CD4-positive, alpha-beta T cell (primary cell): ENCODE measurements at regions not wholly inside any gene's neighbourhood (a gene's known extent, or its start where the extent isn't known, plus 50 kb on each side); places are given as distances from the start of the nearest gene placed in this dataset.
A peak's percentile ranks its signal among the peaks of the same experiment; 100 is the strongest.

Source experiments
- ATAC-seq: fragments of 200-7000 bp; cut with Tn5 transposase; one replicate; pipeline ENCODE4 v1.10.0; 2022; ENCODE audit warnings: mild to moderate bottlenecking; ENCODE audit not compliant: poor library complexity
- CTCF ChIA-PET: fragments of 350-600 bp; sonication (Branson Sonifier 250); formaldehyde crosslinking; loops from one replicate; lab custom pipeline; 2021; ENCODE audit warnings: antibody characterized with exemption, inconsistent platforms; lab: Charles Lee
- POLR2A ChIA-PET: fragments of 350-600 bp; sonication (Branson Sonifier 250); formaldehyde crosslinking; loops from one replicate; lab custom pipeline; 2021; ENCODE audit warnings: antibody characterized with exemption, inconsistent platforms; lab: Charles Lee
- DNase-seq, 14 experiments: peaks; one replicate each; pipeline ENCODE4 v3.0.0-alpha.2; 2013 to 2020; ENCODE audit warnings: mixed read lengths in 2 of 14
- H3K27ac ChIP-seq, 2 donors: one replicate each; pipeline versions ENCODE4 v1.5.1 to v1.7.0; 2013; ENCODE audit warnings: low read length in 2 of 2, low read depth in 1 of 2, mild to moderate bottlenecking in 1 of 2
- H3K27me3 ChIP-seq, 2 experiments: 1 replicate in 1 of 2; 2 replicates in 1 of 2; pipeline versions ENCODE4 v1.6.1 to v1.7.0; 2013; ENCODE audit warnings: low read length in 2 of 2, control low read depth in 1 of 2, mild to moderate bottlenecking in 1 of 2, moderate library complexity in 1 of 2; ENCODE audit not compliant: insufficient read depth in 2 of 2, control insufficient read depth in 1 of 2
- H3K36me3 ChIP-seq: one replicate; pipeline ENCODE4 v1.6.1; 2013; ENCODE audit warnings: low read length, control low read depth; ENCODE audit not compliant: insufficient read depth
- H3K4me1 ChIP-seq: one replicate; pipeline ENCODE4 v1.6.1; 2013; ENCODE audit warnings: low read length, control low read depth; ENCODE audit not compliant: insufficient read depth
- H3K4me3 ChIP-seq: one replicate; pipeline ENCODE4 v1.5.1; 2013; ENCODE audit warnings: mild to moderate bottlenecking, low read length, moderate library complexity
- H3K9me3 ChIP-seq, 2 experiments: 1 replicate in 1 of 2; 2 replicates in 1 of 2; pipeline versions ENCODE4 v1.6.1 to v1.7.0; 2013; ENCODE audit warnings: low read length in 2 of 2, mild to moderate bottlenecking in 2 of 2, control low read depth in 1 of 2, moderate library complexity in 1 of 2; ENCODE audit not compliant: control insufficient read depth in 1 of 2, insufficient read depth in 1 of 2
- H3K27ac Mint-ChIP-seq: one replicate; pipeline ENCODE4 v1.8.0; 2020; ENCODE audit warnings: mixed read lengths
- H3K27me3 Mint-ChIP-seq: one replicate; pipeline ENCODE4 v1.8.0; 2021; ENCODE audit warnings: mixed read lengths
- H3K36me3 Mint-ChIP-seq: one replicate; pipeline ENCODE4 v1.8.0; 2021; ENCODE audit warnings: low read depth, mixed read lengths
- H3K4me1 Mint-ChIP-seq: one replicate; pipeline ENCODE4 v1.8.0; 2021; ENCODE audit warnings: low read depth, mixed read lengths
- H3K4me3 Mint-ChIP-seq: one replicate; pipeline ENCODE4 v1.8.0; 2020; ENCODE audit warnings: mild to moderate bottlenecking, mixed read lengths
- H3K9me3 Mint-ChIP-seq: one replicate; pipeline ENCODE4 v1.8.0; 2020; ENCODE audit warnings: mixed read lengths
- CTCF ChIP-seq: fragments of 200-600 bp; IDR thresholded peaks from one replicate; pipeline ENCODE4 v1.8.0; 2022; ENCODE audit warnings: antibody characterized with exemption, mild to moderate bottlenecking
- intact Hi-C, 2 experiments: fragments of 100-400 bp; cut with DNase I in 1 of 2; cut with micrococcal nuclease in 1 of 2; formaldehyde crosslinking; loops; one replicate each; pipeline versions ENCODE4 v1.15.1 to v1.9.0; 2023 to 2025; cut with DNase I, micrococcal nuclease

GRCh38 chr6:27136978-27137814, 110.3 kb upstream of the PRSS16 start:
- DNase-seq, result no peak
- Histone ChIP-seq H3K27ac (no peak overlapping the region), H3K4me3 (no peak overlapping the region), H3K36me3 (no peaks in the 10 kb centered on the region), H3K27me3 (no peaks in the 10 kb centered on the region), H3K9me3 (no peaks in the 10 kb centered on the region), H3K4me1 (peaks cover 26% of the 10 kb centered on the region)
- Mint-ChIP-seq H3K36me3 (peaks cover 6% of the 10 kb centered on the region), H3K4me3 (no peak overlapping the region), H3K4me1 (peaks cover 36% of the 10 kb centered on the region), H3K9me3 (no peaks in the 10 kb centered on the region), H3K27ac (peak overlapping the region; percentile 22), H3K27me3 (no peaks in the 10 kb centered on the region)
- no peak for TF ChIP-seq CTCF
- CTCF ChIA-PET, result interaction anchor here (2.1 kb wide), 1 partner anchor 10 kb away, joined by 8 read pairs; no protein-coding TSS in a partner anchor
- intact Hi-C loops, result loop anchor here (5.0 to 10.0 kb wide), 5 partner anchors 822 to 1112 kb away; a partner anchor contains a TSS
- POLR2A ChIA-PET, result interaction anchor here (0.6 to 1.7 kb wide), 5 partner anchors 10 to 964 kb away, joined by 3 to 11 read pairs (median 3); a partner anchor contains a TSS
- no peak for ATAC-seq

GRCh38 chr6:27138406-27138805, 109.1 kb upstream of the PRSS16 start:
- Histone ChIP-seq H3K4me3 (no peak overlapping the region), H3K27me3 (no peaks in the 10 kb centered on the region), H3K4me1 (peaks cover 16% of the 10 kb centered on the region), H3K9me3 (no peaks in the 10 kb centered on the region), H3K36me3 (no peaks in the 10 kb centered on the region), H3K27ac (peak overlapping the region; percentile 89 to 90)
- no peak for DNase-seq
- intact Hi-C loops, result loop anchor here (5.0 to 10.0 kb wide), 5 partner anchors 824 to 1114 kb away; a partner anchor contains a TSS
- TF ChIP-seq CTCF, result no peak
- POLR2A ChIA-PET, result interaction anchor here (0.5 to 2.5 kb wide), 17 partner anchors 9 to 1758 kb away, joined by 3 to 15 read pairs (median 4); a partner anchor contains a TSS
- Mint-ChIP-seq H3K9me3 (no peaks in the 10 kb centered on the region), H3K27me3 (no peaks in the 10 kb centered on the region), H3K4me3 (peak overlapping the region; percentile 95), H3K36me3 (peaks cover 6% of the 10 kb centered on the region), H3K27ac (peak overlapping the region; percentile 95), H3K4me1 (peaks cover 39% of the 10 kb centered on the region)
- no peak for ATAC-seq
- CTCF ChIA-PET, result interaction anchor here (0.5 to 2.1 kb wide), 2 partner anchors 11 to 612 kb away, joined by 4 to 8 read pairs; no protein-coding TSS in a partner anchor

- CTCF ChIA-PET, result interaction anchor here (0.5 to 2.1 kb wide), 2 partner anchors 12 to 611 kb away, joined by 4 to 8 read pairs; no protein-coding TSS in a partner anchor
Observed at GRCh38 chr6:27138837-27139755, 108.4 kb upstream of the PRSS16 start.

More at GRCh38 chr6:27138837-27139755, 108.4 kb upstream of the PRSS16 start:
- Mint-ChIP-seq H3K4me1 (peaks cover 43% of the 10 kb centered on the region), H3K36me3 (peaks cover 6% of the 10 kb centered on the region), H3K9me3 (no peaks in the 10 kb centered on the region), H3K4me3 (peak overlapping the region; percentile 95), H3K27ac (peak overlapping the region; percentile 95), H3K27me3 (no peaks in the 10 kb centered on the region)
- POLR2A ChIA-PET, result interaction anchor here (0.6 to 2.5 kb wide), 22 partner anchors 8 to 1757 kb away, joined by 3 to 15 read pairs (median 4); a partner anchor contains a TSS
- TF ChIP-seq CTCF, result no peak
- Histone ChIP-seq H3K36me3 (no peaks in the 10 kb centered on the region), H3K27ac (peak overlapping the region; percentile 89 to 90), H3K27me3 (no peaks in the 10 kb centered on the region), H3K9me3 (no peaks in the 10 kb centered on the region), H3K4me3 (peak overlapping the region; percentile 80), H3K4me1 (peaks cover 13% of the 10 kb centered on the region)
- intact Hi-C loops, result loop anchor here (5.0 to 10.0 kb wide), 5 partner anchors 824 to 1114 kb away; a partner anchor contains a TSS
- DNase-seq, result peak in 12 of 14 experiments; percentile 28 to 89 (median 52)
- ATAC-seq, result peak; percentile 78
